GM19023 (cell line): ENCODE measurements at regions not wholly inside any gene's neighbourhood (a gene's known extent, or its start where the extent isn't known, plus 50 kb on each side); places are given as distances from the start of the nearest gene placed in this dataset.
"Not testable (repeated sequence)": the region's sequence is repeated elsewhere in the genome, so short reads cannot be mapped to it uniquely, and the experiment has no call there.

Source experiments
- ATAC-seq: cut with Tn5 transposase; IDR thresholded peaks from one replicate; pipeline ENCODE4 v1.9.1; 2021; ENCODE audit warnings: mild to moderate bottlenecking, moderate library complexity; ENCODE audit not compliant: unreplicated experiment

GRCh38 chr2:116132833-116133232 is 1681.7 kb upstream of the DDX18 start:
- ATAC-seq = no peak

GRCh38 chr2:116133381-116133942 is 1681.0 kb upstream of the DDX18 start:
- ATAC-seq = no peak

GRCh38 chr2:116141891-116142474 is 1672.5 kb upstream of the DDX18 start:
- ATAC-seq = no peak

- ATAC-seq = no peak
Observed at GRCh38 chr2:116142644-116143227, 1671.8 kb upstream of the DDX18 start.

- no peak for ATAC-seq
Observed at GRCh38 chr2:116145031-116145430, 1669.5 kb upstream of the DDX18 start.

GRCh38 chr2:116148361-116148760 is 1666.1 kb upstream of the DDX18 start:
- no peak for ATAC-seq

- ATAC-seq = no peak
Observed at GRCh38 chr2:116153729-116154128, 1660.8 kb upstream of the DDX18 start.

- ATAC-seq = no peak
Observed at GRCh38 chr2:116160657-116161056, 1653.8 kb upstream of the DDX18 start.

- no peak for ATAC-seq
Observed at GRCh38 chr2:116162395-116162794, 1652.1 kb upstream of the DDX18 start.

GRCh38 chr2:116167107-116167506 is 1647.4 kb upstream of the DDX18 start:
- ATAC-seq = no peak

GRCh38 chr2:116180072-116180471 is 1634.4 kb upstream of the DDX18 start:
- no peak for ATAC-seq

GRCh38 chr2:116190684-116191083 is 1623.8 kb upstream of the DDX18 start:
- ATAC-seq = not testable (repeated sequence)

- ATAC-seq = no peak
Observed at GRCh38 chr2:116200086-116200485, 1614.4 kb upstream of the DDX18 start.

GRCh38 chr2:116211719-116212118 is 1602.8 kb upstream of the DDX18 start:
- no peak for ATAC-seq

GRCh38 chr2:116222793-116223192 is 1591.7 kb upstream of the DDX18 start:
- no peak for ATAC-seq

GRCh38 chr2:116223912-116224311 is 1590.6 kb upstream of the DDX18 start:
- no peak for ATAC-seq

GRCh38 chr2:116224610-116225009 is 1589.9 kb upstream of the DDX18 start:
- ATAC-seq = no peak

- no peak for ATAC-seq
Observed at GRCh38 chr2:116238511-116238910, 1576.0 kb upstream of the DDX18 start.

- ATAC-seq = no peak
Observed at GRCh38 chr2:116250376-116250775, 1564.1 kb upstream of the DDX18 start.

GRCh38 chr2:116264872-116265271 is 1549.6 kb upstream of the DDX18 start:
- no peak for ATAC-seq

GRCh38 chr2:116269040-116269439 is 1545.5 kb upstream of the DDX18 start:
- ATAC-seq = no peak

- ATAC-seq = no peak
Observed at GRCh38 chr2:116304328-116304727, 1510.2 kb upstream of the DDX18 start.

- ATAC-seq = no peak
Observed at GRCh38 chr2:116317111-116317510, 1497.4 kb upstream of the DDX18 start.
